Keratinocyte (primary cell): ENCODE measurements at regions not wholly inside any gene's neighbourhood (a gene's known extent, or its start where the extent isn't known, plus 50 kb on each side); places are given as distances from the start of the nearest gene placed in this dataset.

ENCODE experiments used
- CTCF ChIP-seq, 3 experiments: IDR thresholded peaks in 1 of 3; conservative IDR thresholded peaks in 1 of 3; optimal IDR thresholded peaks in 1 of 3; 2 replicates in 2 of 3; 3 replicates in 1 of 3; pipeline versions ENCODE3 to v1.5.1; 2011; ENCODE audit warnings: low read length in 3 of 3, mild to moderate bottlenecking in 3 of 3, moderate library complexity in 2 of 3, control low read depth in 1 of 3, inconsistent platforms in 1 of 3; ENCODE audit not compliant: insufficient read depth in 2 of 3; ENCODE audit errors: extremely low read depth in 1 of 3
- EZH2 ChIP-seq: IDR thresholded peaks from one replicate; pipeline ENCODE4 v1.6.1; 2012; ENCODE audit warnings: inconsistent platforms, mild to moderate bottlenecking, low read length, moderate library complexity

GRCh38 chr3:72615776-72616175, 232.5 kb downstream of the SHQ1 start:
- TF ChIP-seq CTCF (optimal IDR thresholded peaks at IDR 0.05 in 1 of 3, IDR thresholded peaks at IDR 0.05 in 1 of 3, conservative IDR thresholded peaks at IDR 0.05 in 1 of 3; ENCODE audit: extremely low read depth in 1 of 3, insufficient read depth in 2 of 3, low read length in 3 of 3) (no peak), EZH2 (no peak)
